HCT116 (cell line): ENCODE measurements at regions not wholly inside any gene's neighbourhood (a gene's known extent, or its start where the extent isn't known, plus 50 kb on each side); places are given as distances from the start of the nearest gene placed in this dataset.

ENCODE experiments used
- ATAC-seq: fragments of 200-7000 bp; cut with Tn5 transposase; 2 replicates; pipeline ENCODE4 v1.9.1; 2020; ENCODE audit warnings: mild to moderate bottlenecking, moderate library complexity
- BruUV-seq: library from RNA; stranded (reverse); fragments of 400-500 nt; replicated peaks from 2 replicates; lab custom pipeline; 2021; lab: Mats Ljungman, UMichigan
- CTCF ChIA-PET: fragments of 300-600 bp; sonication (Branson Sonifier 250); formaldehyde crosslinking; loops from one replicate; lab custom pipeline; 2021; ENCODE audit warnings: antibody characterized with exemption; lab: Charles Lee
- POLR2A ChIA-PET: fragments of 300-600, 350-600 bp; sonication (Branson Sonifier 250); formaldehyde crosslinking; loops from one replicate; lab custom pipeline; 2021; ENCODE audit warnings: antibody characterized with exemption; lab: Charles Lee
- RAD21 ChIA-PET, 2 experiments: fragments of 300-600 bp; sonication (Branson Sonifier 250); formaldehyde crosslinking; loops; one replicate each; lab custom pipeline; 2023; ENCODE audit warnings: low total read pairs in 2 of 2; ENCODE audit not compliant: uncharacterized antibody in 2 of 2, unreplicated experiment in 2 of 2, low non-redundant PET in 1 of 2; lab: Charles Lee
- DNase-seq: peaks from one replicate; pipeline ENCODE4 v3.0.0-alpha.2; 2010; ENCODE audit warnings: low read depth, low spot score
- H2AFZ ChIP-seq: fragments of 200-600 bp; shearing (Covaris generic), sonication (generic); 2 replicates; pipeline ENCODE4 v1.6.1; 2017; ENCODE audit warnings: low read depth, mixed run types, mixed read lengths, antibody characterized with exemption, low read length; ENCODE audit not compliant: poor library complexity, severe bottlenecking
- H3K27ac ChIP-seq: 2 replicates; pipeline ENCODE4 v1.5.1; 2012; ENCODE audit warnings: low read depth, low read length
- H3K27me3 ChIP-seq: fragments of 200-600 bp; sonication (generic); 2 replicates; pipeline ENCODE4 v1.6.1; 2016; ENCODE audit warnings: mixed run types, low read length, mixed read lengths; ENCODE audit not compliant: insufficient read depth
- H3K36me3 ChIP-seq, 2 experiments: fragments of 200-500 bp in 1 of 2; fragments of 200-600 bp in 1 of 2; sonication (Bioruptor generic) in 1 of 2; sonication (generic) in 1 of 2; 2 replicates each; pipeline versions ENCODE4 v1.5.1 to v1.6.1; 2014 to 2016; ENCODE audit warnings: low read length in 2 of 2, inconsistent platforms in 1 of 2, mixed read lengths in 1 of 2, mixed run types in 1 of 2; ENCODE audit not compliant: insufficient read depth in 2 of 2, control insufficient read depth in 1 of 2
- H3K4me1 ChIP-seq, 2 experiments: fragments of 200-600 bp in 1 of 2; sonication (generic) in 1 of 2; 2 replicates each; pipeline versions ENCODE4 v1.5.1 to v1.6.1; 2012 to 2017; ENCODE audit warnings: low read length in 2 of 2, inconsistent platforms in 1 of 2, mild to moderate bottlenecking in 1 of 2, mixed read lengths in 1 of 2, mixed run types in 1 of 2, moderate library complexity in 1 of 2; ENCODE audit not compliant: insufficient read depth in 2 of 2, control insufficient read depth in 1 of 2
- H3K4me2 ChIP-seq: fragments of 200-600 bp; sonication (generic); 2 replicates; pipeline ENCODE4 v1.6.1; 2017; ENCODE audit warnings: mixed run types, low read length, mixed read lengths
- H3K4me3 ChIP-seq, 2 experiments: fragments of 200-600 bp in 1 of 2; sonication (generic) in 1 of 2; replicated peaks in 1 of 2; 2 replicates each; pipeline ENCODE4 v1.5.1; 2011 to 2016; ENCODE audit warnings: low read length in 2 of 2, control low read depth in 1 of 2, low read depth in 1 of 2, mild to moderate bottlenecking in 1 of 2, mixed read lengths in 1 of 2, mixed run types in 1 of 2
- H3K79me2 ChIP-seq: fragments of 200-600 bp; sonication (generic); 2 replicates; pipeline ENCODE4 v1.6.1; 2017; ENCODE audit warnings: mild to moderate bottlenecking, mixed run types, low read length, moderate library complexity, mixed read lengths; ENCODE audit not compliant: insufficient read depth
- H3K9ac ChIP-seq: fragments of 200-600 bp; sonication (generic); 2 replicates; pipeline ENCODE4 v1.6.1; 2016; ENCODE audit warnings: low read length, mixed read lengths
- H3K9me2 ChIP-seq: fragments of 200-600 bp; sonication (generic), shearing (Covaris generic); 2 replicates; pipeline ENCODE4 v1.6.1; 2017; ENCODE audit warnings: mixed run types, mild to moderate bottlenecking, moderate library complexity; ENCODE audit not compliant: insufficient read depth
- H3K9me3 ChIP-seq, 2 experiments: fragments of 200-500 bp in 1 of 2; fragments of 200-600 bp in 1 of 2; sonication (Bioruptor generic) in 1 of 2; sonication (generic) in 1 of 2; 2 replicates each; pipeline ENCODE4 v1.6.1; 2014 to 2017; ENCODE audit warnings: low read length in 2 of 2, mixed read lengths in 2 of 2, inconsistent platforms in 1 of 2, low read depth in 1 of 2, mild to moderate bottlenecking in 1 of 2, mixed run types in 1 of 2, moderate library complexity in 1 of 2; ENCODE audit not compliant: control insufficient read depth in 1 of 2, insufficient read depth in 1 of 2
- H4K20me1 ChIP-seq: fragments of 200-600 bp; sonication (generic), shearing (Covaris generic); 2 replicates; pipeline ENCODE4 v1.6.1; 2017; ENCODE audit warnings: mixed run types, mild to moderate bottlenecking, moderate library complexity; ENCODE audit not compliant: insufficient read depth
- CBX3 ChIP-seq: IDR thresholded peaks from 2 replicates; pipeline ENCODE4 v1.6.1; 2012; ENCODE audit warnings: low read depth
- CEBPB ChIP-seq: IDR thresholded peaks from 2 replicates; pipeline ENCODE4 v1.6.1; 2012; ENCODE audit warnings: low read depth
- CTCF ChIP-seq, 3 experiments: fragments of 200-600 bp in 1 of 3; sonication (generic) in 1 of 3; IDR thresholded peaks in 2 of 3; conservative IDR thresholded peaks in 1 of 3; 2 replicates each; pipeline ENCODE4 v1.5.1; 2012 to 2017; ENCODE audit warnings: low read depth in 2 of 3, low read length in 2 of 3, antibody characterized with exemption in 1 of 3, borderline replicate concordance in 1 of 3, control low read depth in 1 of 3, mild to moderate bottlenecking in 1 of 3, mixed read lengths in 1 of 3, mixed run types in 1 of 3, moderate library complexity in 1 of 3; ENCODE audit not compliant: insufficient read depth in 1 of 3
- EGR1 ChIP-seq: IDR thresholded peaks from 2 replicates; pipeline ENCODE4 v1.6.1; 2012; ENCODE audit warnings: low read depth
- FOSL1 ChIP-seq: IDR thresholded peaks from 2 replicates; pipeline ENCODE4 v1.6.1; 2012; ENCODE audit warnings: low read depth
- JUND ChIP-seq: IDR thresholded peaks from 2 replicates; pipeline ENCODE4 v1.6.1; 2012
- POLR2A ChIP-seq: IDR thresholded peaks from 2 replicates; pipeline ENCODE4 v1.7.0; 2011; ENCODE audit warnings: borderline replicate concordance; ENCODE audit not compliant: insufficient read depth, insufficient read length; ENCODE audit errors: extremely low read depth
- POLR2AphosphoS5 ChIP-seq: IDR thresholded peaks from 2 replicates; pipeline ENCODE4 v1.6.1; 2011; ENCODE audit warnings: mild to moderate bottlenecking, low read depth, low read length, moderate library complexity
- RAD21 ChIP-seq: IDR thresholded peaks from 2 replicates; pipeline ENCODE4 v1.6.1; 2012; ENCODE audit warnings: low read depth, mild to moderate bottlenecking
- REST ChIP-seq: IDR thresholded peaks from 2 replicates; pipeline ENCODE4 v1.6.1; 2012; ENCODE audit warnings: low read depth
- SIN3A ChIP-seq: IDR thresholded peaks from 2 replicates; pipeline ENCODE4 v1.6.1; 2012; ENCODE audit warnings: low read depth
- TCF7L2 ChIP-seq: IDR thresholded peaks from 2 replicates; pipeline ENCODE4 v1.7.0; 2011; ENCODE audit warnings: borderline replicate concordance, inconsistent platforms; ENCODE audit not compliant: insufficient read depth, insufficient read length; ENCODE audit errors: extremely low read depth
- ZFX ChIP-seq: fragments of 450-650 bp; IDR thresholded peaks from 2 replicates; pipeline ENCODE4 v1.6.1; 2017
- intact Hi-C: fragments of 100-400 bp; cut with micrococcal nuclease; formaldehyde crosslinking; loops from 2 replicates; pipeline ENCODE4 v1.10.0; 2022
- TF ChIP-seq, protein P1 (sequence below): IDR thresholded peaks from 2 replicates; pipeline ENCODE4 v1.6.1; 2012

- intact Hi-C loops, result no loop called here
- BruUV-seq, result no TSS peak
- H3K9me3 ChIP-seq, result no peaks in the 10 kb centered on the region
Measured at GRCh38 chr3:180798197-180798596, 114.3 kb upstream of the FXR1 start.

More at GRCh38 chr3:180798197-180798596, 114.3 kb upstream of the FXR1 start:
- POLR2A ChIA-PET, result no interaction called here
- H3K9me2 ChIP-seq, result no peaks in the 10 kb centered on the region
- H3K4me2 ChIP-seq, result no peak overlapping the region
- H3K27ac ChIP-seq, result no peak overlapping the region
- H3K36me3 ChIP-seq, result no peaks in the 10 kb centered on the region
- no peak for DNase-seq
- H3K79me2 ChIP-seq, result no peaks in the 10 kb centered on the region
- no peak overlapping the region for H3K9ac ChIP-seq
- CTCF ChIA-PET, result interaction anchor here (1.4 kb wide), 1 partner anchor 17 kb away, joined by 3 read pairs; no protein-coding TSS in a partner anchor
- no peaks in the 10 kb centered on the region for H3K4me1 ChIP-seq
- ATAC-seq, result no peak
- TF ChIP-seq RAD21 (no peak), SIN3A (no peak), JUND (no peak), ZFX (no peak), CTCF (IDR thresholded peaks at IDR 0.05 in 2 of 3, conservative IDR thresholded peaks at IDR 0.05 in 1 of 3; ENCODE audit: borderline replicate concordance in 1 of 3, insufficient read depth in 1 of 3, low read depth in 2 of 3, low read length in 2 of 3) (no peak), EGR1 (no peak), CBX3 (no peak), POLR2A (no peak), CEBPB (no peak), REST (no peak), TCF7L2 (no peak), FOSL1 (no peak), POLR2AphosphoS5 (no peak)
- TF ChIP-seq, protein P1, sequence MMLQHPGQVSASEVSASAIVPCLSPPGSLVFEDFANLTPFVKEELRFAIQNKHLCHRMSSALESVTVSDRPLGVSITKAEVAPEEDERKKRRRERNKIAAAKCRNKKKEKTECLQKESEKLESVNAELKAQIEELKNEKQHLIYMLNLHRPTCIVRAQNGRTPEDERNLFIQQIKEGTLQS, result no peak
- H3K4me3 ChIP-seq, result no peak overlapping the region
- H4K20me1 ChIP-seq, result no peaks in the 10 kb centered on the region; the same call in 1 of the 2 replicates
- no peaks in the 10 kb centered on the region for H3K27me3 ChIP-seq
- RAD21 ChIA-PET, result no interaction called here
- H2AFZ ChIP-seq, result no peak overlapping the region
